GM13976 (cell line): ENCODE measurements at regions not wholly inside any gene's neighbourhood (a gene's known extent, or its start where the extent isn't known, plus 50 kb on each side); places are given as distances from the start of the nearest gene placed in this dataset.

ENCODE experiments used
- DNase-seq: peaks from one replicate; pipeline ENCODE4 v3.0.0; 2012; ENCODE audit warnings: low spot score
- in situ Hi-C: fragments of 300-500 bp; cut with MboI; formaldehyde crosslinking; loops from one replicate; pipeline ENCODE4 v1.12.0; 2022; ENCODE audit warnings: low sequenced_read_pairs, mixed read lengths, inconsistent platforms; ENCODE audit not compliant: unreplicated experiment
- TF ChIP-seq, protein P1 (sequence below): IDR thresholded peaks from 2 replicates; pipeline ENCODE4 v1.5.1; 2012; ENCODE audit warnings: borderline replicate concordance, mild to moderate bottlenecking; ENCODE audit not compliant: insufficient read depth; ENCODE audit errors: extremely low read depth, missing control alignments, control extremely low read depth

DNA sequence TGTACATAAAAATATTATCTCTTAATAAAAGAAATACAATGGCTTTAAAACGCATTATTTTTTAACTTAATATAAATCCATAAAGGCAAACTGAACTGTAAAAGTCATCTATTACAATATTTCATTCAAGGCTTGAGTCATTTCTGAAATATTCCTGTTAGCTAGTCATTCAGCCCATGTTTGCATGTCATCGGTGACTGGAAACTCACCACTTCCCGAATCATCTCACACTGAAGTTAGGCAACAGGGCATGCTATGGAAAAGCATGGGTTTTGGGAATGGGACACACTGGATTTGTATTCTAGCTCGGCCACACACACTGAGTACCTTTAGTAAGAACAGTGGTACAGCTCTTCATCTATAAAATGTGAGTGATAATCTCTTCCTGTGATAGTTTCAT, 691.1 kb upstream of the C9orf72 start:
- in situ Hi-C loops: no loop called here
- DNase-seq: no peak
- TF ChIP-seq, protein P1, sequence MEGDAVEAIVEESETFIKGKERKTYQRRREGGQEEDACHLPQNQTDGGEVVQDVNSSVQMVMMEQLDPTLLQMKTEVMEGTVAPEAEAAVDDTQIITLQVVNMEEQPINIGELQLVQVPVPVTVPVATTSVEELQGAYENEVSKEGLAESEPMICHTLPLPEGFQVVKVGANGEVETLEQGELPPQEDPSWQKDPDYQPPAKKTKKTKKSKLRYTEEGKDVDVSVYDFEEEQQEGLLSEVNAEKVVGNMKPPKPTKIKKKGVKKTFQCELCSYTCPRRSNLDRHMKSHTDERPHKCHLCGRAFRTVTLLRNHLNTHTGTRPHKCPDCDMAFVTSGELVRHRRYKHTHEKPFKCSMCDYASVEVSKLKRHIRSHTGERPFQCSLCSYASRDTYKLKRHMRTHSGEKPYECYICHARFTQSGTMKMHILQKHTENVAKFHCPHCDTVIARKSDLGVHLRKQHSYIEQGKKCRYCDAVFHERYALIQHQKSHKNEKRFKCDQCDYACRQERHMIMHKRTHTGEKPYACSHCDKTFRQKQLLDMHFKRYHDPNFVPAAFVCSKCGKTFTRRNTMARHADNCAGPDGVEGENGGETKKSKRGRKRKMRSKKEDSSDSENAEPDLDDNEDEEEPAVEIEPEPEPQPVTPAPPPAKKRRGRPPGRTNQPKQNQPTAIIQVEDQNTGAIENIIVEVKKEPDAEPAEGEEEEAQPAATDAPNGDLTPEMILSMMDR: no peak

DNA sequence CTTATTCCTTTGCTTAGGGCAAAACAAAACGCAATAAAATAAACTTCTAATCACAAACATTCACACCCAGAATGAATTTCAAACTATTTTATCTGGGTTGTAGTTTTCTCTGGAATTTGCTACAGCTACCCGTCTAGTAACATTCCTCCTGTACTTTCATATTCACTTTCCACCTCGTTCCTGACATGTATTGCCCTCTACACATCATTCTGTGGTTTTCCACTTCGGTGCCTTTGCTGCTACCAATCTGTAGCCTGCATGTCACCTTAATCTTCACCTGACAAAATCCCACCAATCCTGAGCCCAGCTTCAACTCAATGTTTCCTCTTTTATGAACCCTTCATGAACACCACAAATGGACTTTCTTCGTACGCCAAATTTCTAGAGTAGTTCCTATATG, 694.1 kb upstream of the C9orf72 start:
- in situ Hi-C loops: no loop called here
- TF ChIP-seq, protein P1: no peak
- DNase-seq: no peak

DNA sequence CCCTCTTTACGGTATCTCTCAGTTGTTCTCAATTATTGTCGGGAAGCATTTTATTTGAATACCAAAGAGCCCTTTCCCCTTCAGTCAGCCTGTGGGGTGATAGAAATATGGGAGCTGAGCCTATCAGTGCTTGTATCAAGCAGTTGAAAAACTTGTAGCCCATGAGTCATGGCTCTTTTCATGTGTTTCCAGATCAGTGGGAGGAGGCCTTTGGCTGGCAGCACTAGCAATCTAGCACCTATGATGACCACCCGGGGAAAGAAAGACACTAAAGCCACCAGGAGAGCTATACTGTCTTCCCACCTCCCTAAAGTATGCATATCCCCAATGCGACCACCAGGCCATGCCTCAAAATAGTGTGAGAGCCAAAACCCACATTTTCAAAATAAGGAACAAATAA, 696.9 kb upstream of the C9orf72 start:
- in situ Hi-C loops: no loop called here
- no peak for DNase-seq
- TF ChIP-seq, protein P1: no peak

- TF ChIP-seq, protein P1: no peak
- in situ Hi-C loops: no loop called here
- no peak for DNase-seq
These were observed 698.8 kb upstream of the C9orf72 start for GRCh38 chr9:28272127-28272526.

GRCh38 chr9:28287455-28287854, 714.2 kb upstream of the C9orf72 start:
- TF ChIP-seq, protein P1: no peak
- DNase-seq: no peak
- in situ Hi-C loops: no loop called here

DNA sequence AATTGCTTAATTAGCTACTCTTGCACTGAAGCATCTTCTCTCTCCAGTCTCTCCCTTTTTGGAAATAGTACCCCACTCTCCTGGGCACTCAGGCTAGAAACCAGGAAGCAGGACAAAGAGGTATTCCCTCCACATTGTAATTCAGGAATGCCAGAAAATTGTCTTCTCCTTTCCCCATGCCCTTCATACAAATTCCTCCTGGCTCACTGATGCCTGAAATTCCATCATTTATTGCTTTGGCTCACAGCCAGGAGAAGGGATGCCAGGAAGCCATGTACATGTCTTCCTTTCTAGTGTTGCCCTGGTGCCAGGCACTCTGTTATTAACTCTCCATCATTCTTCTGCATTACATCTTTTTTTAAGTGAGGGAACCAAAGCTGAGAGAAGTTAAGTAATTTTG, 716.5 kb upstream of the C9orf72 start:
- TF ChIP-seq, protein P1: no peak
- DNase-seq: no peak
- in situ Hi-C loops: no loop called here
